ENCODE measurements at regions not wholly inside any gene's neighbourhood (a gene's known extent, or its start where the extent isn't known, plus 50 kb on each side); places are given as distances from the start of the nearest gene placed in this dataset.

- no peak for DNase-seq (ENCODE audit: extremely low read depth, low read depth, low spot score)
These were observed 200.0 kb downstream of the TSN start for GRCh38 chr2:121955426-121955825.

- no peak for DNase-seq (ENCODE audit: extremely low read depth, low read depth, low spot score)
These were observed 200.4 kb downstream of the TSN start for GRCh38 chr2:121955872-121956271.

GRCh38 chr2:121960251-121960650, 204.8 kb downstream of the TSN start:
- DNase-seq (ENCODE audit: extremely low read depth, low read depth, low spot score): no peak

GRCh38 chr2:121961761-121962160, 206.3 kb downstream of the TSN start:
- DNase-seq (ENCODE audit: extremely low read depth, low read depth, low spot score): no peak

GRCh38 chr2:121965661-121966060, 210.2 kb downstream of the TSN start:
- no peak for DNase-seq (ENCODE audit: extremely low read depth, low read depth, low spot score)

GRCh38 chr2:121966663-121967062, 211.2 kb downstream of the TSN start:
- no peak for DNase-seq (ENCODE audit: extremely low read depth, low read depth, low spot score)

GRCh38 chr2:121969166-121969565, 213.7 kb downstream of the TSN start:
- DNase-seq (ENCODE audit: extremely low read depth, low read depth, low spot score): no peak

- no peak for DNase-seq (ENCODE audit: extremely low read depth, low read depth, low spot score)
These were observed 214.6 kb downstream of the TSN start for GRCh38 chr2:121969766-121970639.

GRCh38 chr2:121972203-121972602, 216.8 kb downstream of the TSN start:
- no peak for DNase-seq (ENCODE audit: extremely low read depth, low read depth, low spot score)

- peak; percentile 83 for DNase-seq (ENCODE audit: extremely low read depth, low read depth, low spot score)
These were observed 219.6 kb downstream of the TSN start for GRCh38 chr2:121974897-121975661.

- no peak for DNase-seq (ENCODE audit: extremely low read depth, low read depth, low spot score)
These were observed 221.5 kb downstream of the TSN start for GRCh38 chr2:121976926-121977325.

- DNase-seq (ENCODE audit: extremely low read depth, low read depth, low spot score): no peak
These were observed 221.9 kb downstream of the TSN start for GRCh38 chr2:121977326-121977725.

GRCh38 chr2:121992700-121993099, 237.2 kb downstream of the TSN start:
- DNase-seq (ENCODE audit: extremely low read depth, low read depth, low spot score): no peak

GRCh38 chr2:121993682-121994081, 238.2 kb downstream of the TSN start:
- DNase-seq (ENCODE audit: extremely low read depth, low read depth, low spot score): no peak

GRCh38 chr2:121994238-121995206, 239.1 kb downstream of the TSN start:
- DNase-seq (ENCODE audit: extremely low read depth, low read depth, low spot score): no peak

GRCh38 chr2:121998751-121999150, 243.3 kb downstream of the TSN start:
- DNase-seq (ENCODE audit: extremely low read depth, low read depth, low spot score): no peak

GRCh38 chr2:121999264-121999663, 243.8 kb downstream of the TSN start:
- DNase-seq (ENCODE audit: extremely low read depth, low read depth, low spot score): peak; percentile 68

- DNase-seq (ENCODE audit: extremely low read depth, low read depth, low spot score): no peak
These were observed 245.3 kb downstream of the TSN start for GRCh38 chr2:122000556-122001340.

GRCh38 chr2:122001441-122001874, 246.0 kb downstream of the TSN start:
- DNase-seq (ENCODE audit: extremely low read depth, low read depth, low spot score): no peak
